Naive thymus-derived CD4-positive, alpha-beta T cell (primary cell): ENCODE measurements at regions not wholly inside any gene's neighbourhood (a gene's known extent, or its start where the extent isn't known, plus 50 kb on each side); places are given as distances from the start of the nearest gene placed in this dataset.

Experiments
- ATAC-seq: fragments of 150-1000 bp; cut with Tn5 transposase; 2 replicates; pipeline ENCODE4 v1.10.0; 2021; ENCODE audit warnings: mild to moderate bottlenecking, moderate library complexity
- CTCF ChIA-PET: fragments of 350-600 bp; sonication (Branson Sonifier 250); formaldehyde crosslinking; loops from one replicate; lab custom pipeline; 2021; ENCODE audit warnings: antibody characterized with exemption; lab: Charles Lee
- POLR2A ChIA-PET: fragments of 350-600 bp; sonication (Branson Sonifier 250); formaldehyde crosslinking; loops from one replicate; lab custom pipeline; 2021; ENCODE audit warnings: antibody characterized with exemption, inconsistent platforms; lab: Charles Lee
- DNase-seq, 9 donors: peaks; one replicate each; pipeline versions ENCODE4 v3.0.0 to v3.0.0-alpha.2; 2020 to 2022; ENCODE audit warnings: mixed read lengths in 1 of 9
- H3K27ac ChIP-seq: one replicate; pipeline ENCODE4 v1.7.0; 2013; ENCODE audit warnings: mild to moderate bottlenecking, low read depth, low read length, moderate library complexity
- H3K27me3 ChIP-seq, 2 donors: one replicate each; pipeline ENCODE4 v1.7.0; 2013; ENCODE audit warnings: low read length in 2 of 2, mild to moderate bottlenecking in 2 of 2, moderate library complexity in 2 of 2; ENCODE audit not compliant: control insufficient read depth in 2 of 2, insufficient read depth in 2 of 2
- H3K36me3 ChIP-seq, 3 experiments: 1 replicate in 2 of 3; 2 replicates in 1 of 3; pipeline ENCODE4 v1.7.0; 2013; ENCODE audit warnings: low read length in 3 of 3, mild to moderate bottlenecking in 3 of 3, moderate library complexity in 1 of 3; ENCODE audit not compliant: insufficient read depth in 3 of 3, control insufficient read depth in 2 of 3
- H3K4me1 ChIP-seq, 2 donors: one replicate each; pipeline ENCODE4 v1.7.0; 2013; ENCODE audit warnings: low read length in 2 of 2, mild to moderate bottlenecking in 2 of 2, moderate library complexity in 1 of 2; ENCODE audit not compliant: control insufficient read depth in 2 of 2, insufficient read depth in 2 of 2
- H3K4me3 ChIP-seq: 2 replicates; pipeline ENCODE4 v1.7.0; 2013; ENCODE audit warnings: mild to moderate bottlenecking, low read length
- H3K9me3 ChIP-seq, 3 experiments: 1 replicate in 2 of 3; 2 replicates in 1 of 3; pipeline ENCODE4 v1.7.0; 2013; ENCODE audit warnings: low read length in 3 of 3; ENCODE audit not compliant: control insufficient read depth in 2 of 3
- H3K27ac Mint-ChIP-seq, 9 donors: one replicate each; pipeline ENCODE4 v1.8.0; 2020 to 2022; ENCODE audit warnings: mixed read lengths in 9 of 9, mild to moderate bottlenecking in 8 of 9, moderate library complexity in 5 of 9, inconsistent platforms in 2 of 9
- H3K27me3 Mint-ChIP-seq, 5 donors: one replicate each; pipeline ENCODE4 v1.8.0; 2021 to 2022; ENCODE audit warnings: mixed read lengths in 5 of 5, mild to moderate bottlenecking in 1 of 5
- H3K36me3 Mint-ChIP-seq, 5 donors: one replicate each; pipeline ENCODE4 v1.8.0; 2020 to 2022; ENCODE audit warnings: mixed read lengths in 5 of 5, mild to moderate bottlenecking in 3 of 5, inconsistent platforms in 1 of 5
- H3K4me1 Mint-ChIP-seq, 7 donors: one replicate each; pipeline ENCODE4 v1.8.0; 2020 to 2022; ENCODE audit warnings: mixed read lengths in 7 of 7, mild to moderate bottlenecking in 3 of 7, inconsistent platforms in 1 of 7
- H3K4me3 Mint-ChIP-seq, 10 donors: one replicate each; pipeline ENCODE4 v1.8.0; 2020 to 2022; ENCODE audit warnings: mild to moderate bottlenecking in 10 of 10, mixed read lengths in 10 of 10, moderate library complexity in 6 of 10, inconsistent platforms in 2 of 10
- H3K9me3 Mint-ChIP-seq, 11 donors: one replicate each; pipeline ENCODE4 v1.8.0; 2020 to 2022; ENCODE audit warnings: mixed read lengths in 11 of 11, mild to moderate bottlenecking in 4 of 11, inconsistent platforms in 1 of 11, moderate library complexity in 1 of 11
- intact Hi-C, 2 donors: fragments of 100-400 bp; cut with micrococcal nuclease; formaldehyde crosslinking; loops; one replicate each; pipeline ENCODE4 v1.15.1; 2023

GRCh38 chr13:65914716-65915115 lies 1315.4 kb downstream of the PCDH9 start:
- intact Hi-C loops: no loop called here

GRCh38 chr13:65913173-65913572 lies 1317.0 kb downstream of the PCDH9 start:
- DNase-seq: no peak
- CTCF ChIA-PET: no interaction called here

More at GRCh38 chr13:65914716-65915115, 1315.4 kb downstream of the PCDH9 start:
- ChIA-PET POLR2A (no interaction called here), CTCF (no interaction called here)
- no peak overlapping the region for H3K4me3 ChIP-seq
- DNase-seq (no peak), ATAC-seq (no peak)
- H3K36me3 ChIP-seq: no peaks in the 10 kb centered on the region
- H3K36me3 Mint-ChIP-seq: no peaks in the 10 kb centered on the region
- H3K27ac Mint-ChIP-seq: no peak overlapping the region
- H3K9me3 ChIP-seq: no peaks in the 10 kb centered on the region
- H3K4me3 Mint-ChIP-seq: no peak overlapping the region
- peaks cover 0 to 10% (median 0%) of the 10 kb centered on the region in 11 donors for H3K9me3 Mint-ChIP-seq
- no peak overlapping the region for H3K27ac ChIP-seq
- H3K27me3 ChIP-seq: no peaks in the 10 kb centered on the region
- no peaks in the 10 kb centered on the region for H3K4me1 Mint-ChIP-seq
- no peaks in the 10 kb centered on the region for H3K27me3 Mint-ChIP-seq
- H3K4me1 ChIP-seq: no peaks in the 10 kb centered on the region

GRCh38 chr13:65912516-65912915 lies 1317.6 kb downstream of the PCDH9 start:
- H3K4me1 Mint-ChIP-seq: no peaks in the 10 kb centered on the region
- DNase-seq (no peak), ATAC-seq (no peak)
- Histone ChIP-seq H3K4me3 (no peak overlapping the region), H3K27ac (no peak overlapping the region), H3K27me3 (no peaks in the 10 kb centered on the region), H3K4me1 (no peaks in the 10 kb centered on the region), H3K36me3 (no peaks in the 10 kb centered on the region), H3K9me3 (no peaks in the 10 kb centered on the region)
- H3K4me3 Mint-ChIP-seq: no peak overlapping the region
- no peaks in the 10 kb centered on the region for H3K27me3 Mint-ChIP-seq
- intact Hi-C loops: no loop called here
- POLR2A ChIA-PET: no interaction called here
- H3K36me3 Mint-ChIP-seq: no peaks in the 10 kb centered on the region
- peaks cover 1 to 16% (median 6%) of the 10 kb centered on the region in 11 donors for H3K9me3 Mint-ChIP-seq
- CTCF ChIA-PET: no interaction called here
- no peak overlapping the region for H3K27ac Mint-ChIP-seq

More at GRCh38 chr13:65913173-65913572, 1317.0 kb downstream of the PCDH9 start:
- no peak overlapping the region for H3K27ac ChIP-seq
- ATAC-seq: no peak
- Mint-ChIP-seq H3K4me1 (no peaks in the 10 kb centered on the region), H3K27me3 (no peaks in the 10 kb centered on the region), H3K27ac (no peak overlapping the region), H3K9me3 (peaks cover 1 to 16% (median 5%) of the 10 kb centered on the region in 11 donors), H3K36me3 (no peaks in the 10 kb centered on the region), H3K4me3 (no peak overlapping the region)
- H3K4me1 ChIP-seq: no peaks in the 10 kb centered on the region
- no peaks in the 10 kb centered on the region for H3K27me3 ChIP-seq
- intact Hi-C loops: no loop called here
- no peak overlapping the region for H3K4me3 ChIP-seq
- H3K36me3 ChIP-seq: no peaks in the 10 kb centered on the region
- POLR2A ChIA-PET: no interaction called here
- no peaks in the 10 kb centered on the region for H3K9me3 ChIP-seq

DNA sequence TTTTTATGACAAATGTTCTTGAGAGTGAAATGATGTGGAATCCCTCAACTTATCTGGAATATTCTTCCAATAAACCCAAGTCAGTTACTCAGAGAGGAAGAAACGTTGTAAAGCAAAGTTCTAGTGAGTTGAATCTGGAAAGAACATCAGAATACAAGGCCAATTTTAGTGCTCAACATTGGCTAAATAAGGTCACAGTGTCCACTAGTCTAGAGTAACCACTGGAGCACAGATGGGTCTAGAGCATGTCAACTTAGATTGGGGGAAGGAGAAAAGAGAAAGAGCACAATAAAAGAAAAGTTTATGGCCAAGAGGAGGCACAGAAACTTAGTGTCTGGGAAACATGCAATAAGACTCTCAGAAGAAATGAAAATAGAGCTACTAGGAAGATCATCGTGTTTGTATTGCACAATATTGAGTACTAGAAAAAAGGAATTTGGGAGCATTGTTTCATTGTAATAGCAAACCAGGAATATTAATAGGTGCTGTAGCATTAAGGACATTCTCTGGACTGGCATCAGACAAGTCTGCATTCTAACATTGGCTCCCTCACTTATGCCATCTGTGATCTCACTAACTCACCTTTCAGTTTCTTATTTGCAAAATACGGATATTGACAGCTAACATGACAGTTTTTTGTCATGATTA lies 1318.5 kb downstream of the PCDH9 start:
- Histone ChIP-seq H3K4me1 (no peaks in the 10 kb centered on the region), H3K36me3 (no peaks in the 10 kb centered on the region), H3K9me3 (no peaks in the 10 kb centered on the region), H3K27ac (no peak overlapping the region), H3K27me3 (no peaks in the 10 kb centered on the region), H3K4me3 (no peak overlapping the region)
- POLR2A ChIA-PET: no interaction called here
- H3K36me3 Mint-ChIP-seq: no peaks in the 10 kb centered on the region
- intact Hi-C loops: no loop called here
- DNase-seq (no peak), ATAC-seq (no peak)
- H3K4me1 Mint-ChIP-seq: no peaks in the 10 kb centered on the region
- H3K4me3 Mint-ChIP-seq: no peak overlapping the region
- H3K27ac Mint-ChIP-seq: peak overlapping the region in 1 of 9 donors; percentile 32
- H3K9me3 Mint-ChIP-seq: peaks cover 3 to 16% (median 8%) of the 10 kb centered on the region in 11 donors
- CTCF ChIA-PET: no interaction called here
- no peaks in the 10 kb centered on the region for H3K27me3 Mint-ChIP-seq

DNA sequence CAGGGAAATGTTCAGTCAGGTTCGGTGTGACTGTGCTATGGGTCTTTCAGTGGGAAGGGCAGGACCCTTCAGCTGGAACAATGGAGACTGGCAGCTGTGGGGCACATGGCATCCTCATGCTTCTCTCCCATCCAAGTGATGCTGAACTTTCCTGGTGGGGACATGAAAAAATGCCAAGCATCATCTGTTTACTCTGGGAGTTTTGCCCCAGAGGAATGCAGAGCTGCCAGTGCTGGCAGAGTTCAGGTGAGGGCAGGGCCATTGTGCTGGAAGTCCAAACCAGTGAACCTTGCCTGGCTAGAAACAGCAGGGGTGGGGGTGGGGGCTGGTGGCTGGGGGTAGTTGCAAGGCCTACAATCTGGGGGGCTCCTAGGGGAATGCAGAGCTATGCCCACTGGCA lies 1320.6 kb downstream of the PCDH9 start:
- H3K27me3 ChIP-seq: no peaks in the 10 kb centered on the region
- Mint-ChIP-seq H3K27me3 (no peaks in the 10 kb centered on the region), H3K36me3 (no peaks in the 10 kb centered on the region), H3K4me1 (no peaks in the 10 kb centered on the region), H3K4me3 (no peak overlapping the region), H3K9me3 (peaks cover 3 to 19% (median 9%) of the 10 kb centered on the region in 11 donors), H3K27ac (no peak overlapping the region)
- intact Hi-C loops: no loop called here
- no peaks in the 10 kb centered on the region for H3K4me1 ChIP-seq
- no peaks in the 10 kb centered on the region for H3K9me3 ChIP-seq
- ChIA-PET CTCF (no interaction called here), POLR2A (no interaction called here)
- DNase-seq (no peak), ATAC-seq (no peak)
- no peak overlapping the region for H3K27ac ChIP-seq
- no peaks in the 10 kb centered on the region for H3K36me3 ChIP-seq
- H3K4me3 ChIP-seq: no peak overlapping the region

DNA sequence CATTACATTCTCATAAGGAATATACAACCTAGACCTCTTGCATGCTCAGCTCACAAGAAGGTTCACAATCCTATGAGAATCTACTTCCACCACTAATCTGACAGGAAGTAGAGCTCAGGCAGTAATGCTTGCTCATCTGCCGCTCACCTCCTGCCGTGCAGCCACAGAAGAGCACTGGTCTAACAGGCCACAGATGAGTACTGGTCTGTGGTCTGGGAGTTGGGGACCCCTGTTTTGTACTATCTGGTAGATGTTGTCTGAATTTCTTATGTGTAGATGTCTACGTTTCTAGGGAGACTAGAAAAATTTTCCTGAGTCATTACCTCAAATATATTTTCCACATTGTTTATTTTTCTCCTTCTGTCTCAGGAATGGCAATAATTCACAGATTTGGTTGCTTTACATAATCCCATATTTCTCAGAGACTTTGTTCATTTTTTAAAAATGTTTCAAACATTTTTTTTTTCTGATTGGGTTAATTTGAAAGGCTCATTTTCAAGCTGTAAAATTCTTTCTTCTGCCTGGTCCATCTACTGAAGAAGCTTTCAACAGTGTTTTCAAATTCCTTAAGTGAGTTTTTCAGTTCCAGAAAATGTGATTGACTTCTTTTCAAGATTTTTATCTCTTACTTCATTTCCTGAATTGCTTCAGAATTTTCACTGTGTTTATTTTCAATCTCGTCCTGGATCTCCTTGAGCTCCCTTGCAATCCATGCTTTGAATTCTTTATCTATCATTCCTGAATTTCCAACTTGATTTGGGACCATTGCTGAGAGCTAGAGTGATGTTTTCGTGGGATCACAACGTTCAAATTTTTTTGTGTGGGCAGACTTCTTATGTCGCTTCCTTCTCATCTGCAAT lies 1322.2 kb downstream of the PCDH9 start:
- no peak overlapping the region for H3K4me3 ChIP-seq
- CTCF ChIA-PET: no interaction called here
- Mint-ChIP-seq H3K36me3 (no peaks in the 10 kb centered on the region), H3K27me3 (no peaks in the 10 kb centered on the region), H3K4me3 (no peak overlapping the region), H3K27ac (no peak overlapping the region), H3K4me1 (no peaks in the 10 kb centered on the region), H3K9me3 (peaks cover 3 to 24% (median 10%) of the 10 kb centered on the region in 11 donors)
- H3K4me1 ChIP-seq: no peaks in the 10 kb centered on the region
- H3K27ac ChIP-seq: no peak overlapping the region
- no peaks in the 10 kb centered on the region for H3K36me3 ChIP-seq
- POLR2A ChIA-PET: no interaction called here
- H3K27me3 ChIP-seq: no peaks in the 10 kb centered on the region
- no peaks in the 10 kb centered on the region for H3K9me3 ChIP-seq
- intact Hi-C loops: no loop called here
- ATAC-seq: no peak
- no peak for DNase-seq
